ENCODE measurements at regions not wholly inside any gene's neighbourhood (a gene's known extent, or its start where the extent isn't known, plus 50 kb on each side); places are given as distances from the start of the nearest gene placed in this dataset.

DNA sequence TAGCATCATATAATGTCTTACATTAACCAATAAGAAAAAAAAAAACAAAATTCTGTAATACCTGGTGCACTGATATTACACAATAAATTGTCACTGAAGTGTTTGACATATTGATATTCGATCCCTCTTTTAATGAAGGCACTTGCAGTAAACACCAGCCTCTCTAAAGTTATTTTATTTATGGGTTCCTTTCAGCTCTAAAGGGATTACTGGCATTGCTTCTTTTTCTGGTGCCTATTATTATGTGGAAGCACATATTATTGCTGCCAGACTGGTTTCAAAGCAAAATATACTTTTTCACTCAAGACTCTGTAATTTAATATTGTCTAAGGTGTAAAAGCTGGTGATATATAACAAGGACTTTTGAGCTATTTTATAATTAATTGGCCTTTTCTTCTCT is 1090.5 kb downstream of the TRHDE start:
- intact Hi-C loops (cut with DNase I) = no loop called here
- no peak for ATAC-seq
- no peak for DNase-seq

DNA sequence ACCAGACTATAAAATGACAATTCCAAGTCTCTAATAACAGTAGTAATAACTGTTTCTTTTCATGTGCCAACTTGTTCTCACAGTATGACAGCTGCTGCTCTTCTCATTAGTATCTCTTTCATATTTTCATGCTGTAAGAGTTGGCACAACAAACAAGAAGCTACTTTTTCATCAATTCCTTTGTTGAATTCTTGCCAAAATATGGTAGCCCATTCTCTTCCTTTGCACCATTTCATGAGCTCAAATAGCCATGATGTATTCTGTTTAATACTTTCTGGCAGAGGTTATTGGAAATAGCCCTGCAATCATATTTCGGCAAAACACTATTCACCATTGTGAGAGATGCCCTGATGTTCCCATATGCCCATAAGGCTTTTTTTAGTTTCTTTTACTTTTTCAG is 1100.7 kb downstream of the TRHDE start:
- intact Hi-C loops (cut with DNase I) = no loop called here
- H3K27me3 ChIP-seq = no peaks in the 10 kb centered on the region
- no peak overlapping the region for H3K27ac ChIP-seq
- no peak for TF ChIP-seq CTCF (IDR thresholded peaks at IDR 0.05)
- H3K36me3 ChIP-seq = no peaks in the 10 kb centered on the region
- no peak overlapping the region for H3K4me3 ChIP-seq
- DNase-seq (no peak), ATAC-seq (no peak)
- no peaks in the 10 kb centered on the region for H3K4me1 ChIP-seq
- peaks cover 0 to 4% of the 10 kb centered on the region in 2 donors for H3K9me3 ChIP-seq

More for the DNA sequence above, 1090.5 kb downstream of the TRHDE start:
- no peaks in the 10 kb centered on the region for H3K36me3 ChIP-seq
- no peaks in the 10 kb centered on the region for H3K27me3 ChIP-seq
- H3K4me1 ChIP-seq = no peaks in the 10 kb centered on the region
- peaks cover 0 to 3% of the 10 kb centered on the region in 2 donors for H3K9me3 ChIP-seq
- no peak overlapping the region for H3K4me3 ChIP-seq
- no peak overlapping the region for H3K27ac ChIP-seq
- no peak for TF ChIP-seq CTCF (IDR thresholded peaks at IDR 0.05)

GRCh38 chr12:73374360-73374759 is 1102.2 kb downstream of the TRHDE start:
- TF ChIP-seq CTCF (IDR thresholded peaks at IDR 0.05) = no peak
- Histone ChIP-seq H3K36me3 (no peaks in the 10 kb centered on the region), H3K4me1 (no peaks in the 10 kb centered on the region), H3K4me3 (no peak overlapping the region), H3K27me3 (no peaks in the 10 kb centered on the region), H3K9me3 (peaks cover 0 to 4% of the 10 kb centered on the region in 2 donors), H3K27ac (no peak overlapping the region)
- no peak for DNase-seq
- no peak for ATAC-seq
- intact Hi-C loops (cut with DNase I) = no loop called here

DNA sequence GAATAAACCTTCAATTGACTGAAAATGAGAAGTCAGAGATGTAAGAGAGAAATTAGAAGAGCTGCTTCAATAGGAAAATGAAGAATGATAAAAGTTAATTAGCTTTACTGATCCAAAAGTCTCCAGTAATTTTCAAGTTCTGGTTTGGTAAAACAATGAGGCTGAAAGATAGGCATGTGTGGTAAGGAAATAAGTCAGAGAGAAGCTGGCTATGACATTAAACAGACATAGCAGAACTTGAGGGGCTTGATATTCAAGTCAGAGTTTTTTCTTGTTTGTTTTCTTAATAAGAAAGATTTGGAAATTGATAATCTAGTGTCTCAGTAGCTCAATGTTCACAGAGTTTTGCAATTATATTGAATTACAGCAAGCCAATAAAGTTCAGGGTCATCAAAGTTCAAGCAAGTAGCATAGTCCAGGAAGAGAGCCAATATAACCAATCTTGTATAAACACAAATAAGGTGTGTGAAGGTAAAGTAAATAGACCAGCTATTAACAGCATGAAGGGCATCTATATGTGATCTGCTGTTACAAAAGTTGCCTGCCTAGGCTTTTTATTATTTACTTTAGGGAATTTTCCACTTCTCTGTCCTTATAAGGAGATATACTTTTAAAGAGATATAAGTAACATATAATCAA is 1111.5 kb downstream of the TRHDE start:
- peak in 1 of 4 donors; percentile 3 for DNase-seq
- Histone ChIP-seq H3K4me1 (no peaks in the 10 kb centered on the region), H3K36me3 (no peaks in the 10 kb centered on the region), H3K4me3 (no peak overlapping the region), H3K27ac (peak overlapping the region in 1 of 2 donors; percentile 21), H3K27me3 (no peaks in the 10 kb centered on the region), H3K9me3 (peaks cover 0 to 3% of the 10 kb centered on the region in 2 donors)
- ATAC-seq = peak; percentile 94
- TF ChIP-seq CTCF (IDR thresholded peaks at IDR 0.05) = no peak
- intact Hi-C loops (cut with DNase I) = no loop called here

GRCh38 chr12:73384592-73384991 is 1112.4 kb downstream of the TRHDE start:
- peak; percentile 20 for ATAC-seq
- DNase-seq = no peak
- no peak overlapping the region for H3K27ac ChIP-seq
- H3K27me3 ChIP-seq = no peaks in the 10 kb centered on the region
- no peaks in the 10 kb centered on the region for H3K4me1 ChIP-seq
- H3K9me3 ChIP-seq = peaks cover 0 to 3% of the 10 kb centered on the region in 2 donors
- no peak for TF ChIP-seq CTCF (IDR thresholded peaks at IDR 0.05)
- no peak overlapping the region for H3K4me3 ChIP-seq
- intact Hi-C loops (cut with DNase I) = no loop called here
- no peaks in the 10 kb centered on the region for H3K36me3 ChIP-seq
